HG03196 (cell line): ENCODE measurements at regions not wholly inside any gene's neighbourhood (a gene's known extent, or its start where the extent isn't known, plus 50 kb on each side); places are given as distances from the start of the nearest gene placed in this dataset.

Experiments
- ATAC-seq: cut with Tn5 transposase; IDR thresholded peaks from one replicate; pipeline ENCODE4 v1.9.1; 2021; ENCODE audit not compliant: unreplicated experiment

- no peak for ATAC-seq
Observed at GRCh38 chr6:19032591-19033295, 645.6 kb downstream of the RNF144B start.

- no peak for ATAC-seq
Observed at GRCh38 chr6:19033683-19034082, 646.5 kb downstream of the RNF144B start.

- ATAC-seq = no peak
Observed at GRCh38 chr6:19034986-19035385, 647.8 kb downstream of the RNF144B start.

- ATAC-seq = no peak
Observed at GRCh38 chr6:19035461-19036195, 648.5 kb downstream of the RNF144B start.

- no peak for ATAC-seq
Observed at GRCh38 chr6:19036196-19036555, 649.0 kb downstream of the RNF144B start.

- ATAC-seq = no peak
Observed at GRCh38 chr6:19037607-19038006, 650.5 kb downstream of the RNF144B start.

GRCh38 chr6:19039287-19039686 is 652.1 kb downstream of the RNF144B start:
- no peak for ATAC-seq

- no peak for ATAC-seq
Observed at GRCh38 chr6:19041906-19042305, 654.8 kb downstream of the RNF144B start.

GRCh38 chr6:19042420-19042819 is 655.3 kb downstream of the RNF144B start:
- ATAC-seq = no peak

GRCh38 chr6:19050765-19051164 is 663.6 kb downstream of the RNF144B start:
- ATAC-seq = no peak

- ATAC-seq = no peak
Observed at GRCh38 chr6:19052219-19052618, 665.1 kb downstream of the RNF144B start.

- no peak for ATAC-seq
Observed at GRCh38 chr6:19059102-19059501, 672.0 kb downstream of the RNF144B start.

- no peak for ATAC-seq
Observed at GRCh38 chr6:19067165-19067564, 680.0 kb downstream of the RNF144B start.

GRCh38 chr6:19070520-19070919 is 683.4 kb downstream of the RNF144B start:
- ATAC-seq = no peak

- no peak for ATAC-seq
Observed at GRCh38 chr6:19083801-19084200, 696.7 kb downstream of the RNF144B start.

- ATAC-seq = no peak
Observed at GRCh38 chr6:19086480-19086879, 699.3 kb downstream of the RNF144B start.

GRCh38 chr6:19087296-19087695 is 700.1 kb downstream of the RNF144B start:
- ATAC-seq = no peak

- ATAC-seq = no peak
Observed at GRCh38 chr6:19087897-19088296, 700.7 kb downstream of the RNF144B start.

GRCh38 chr6:19100752-19101151 is 713.6 kb downstream of the RNF144B start:
- ATAC-seq = no peak

- no peak for ATAC-seq
Observed at GRCh38 chr6:19102936-19103335, 715.8 kb downstream of the RNF144B start.

- no peak for ATAC-seq
Observed at GRCh38 chr6:19107468-19107867, 720.3 kb downstream of the RNF144B start.

GRCh38 chr6:19121521-19121920 is 715.6 kb upstream of the ID4 start:
- no peak for ATAC-seq

- ATAC-seq = no peak
Observed at GRCh38 chr6:19127081-19127480, 710.1 kb upstream of the ID4 start.
